Heart left ventricle (tissue), 16 donors: ENCODE measurements at regions not wholly inside any gene's neighbourhood (a gene's known extent, or its start where the extent isn't known, plus 50 kb on each side); places are given as distances from the start of the nearest gene placed in this dataset.
"Not testable (repeated sequence)": the region's sequence is repeated elsewhere in the genome, so short reads cannot be mapped to it uniquely, and the experiment has no call there.

Source experiments
- ATAC-seq, 4 donors: fragments of 200-7000 bp; cut with Tn5 transposase; one replicate each; pipeline ENCODE4 v1.9.1; 2020 to 2022; ENCODE audit warnings: moderate library complexity in 4 of 4, mild to moderate bottlenecking in 3 of 4, moderate number of reproducible peaks in 1 of 4
- DNase-seq, 5 donors: peaks; one replicate each; pipeline ENCODE4 v3.0.0-alpha.2; 2020
- H3K27ac ChIP-seq, 12 donors: fragments of 200-600 bp; sonication (generic) in 4 of 12; one replicate each; pipeline versions ENCODE4 v1.5.0 to v1.8.0; 2016 to 2022; ENCODE audit warnings: mild to moderate bottlenecking in 2 of 12
- H3K27me3 ChIP-seq, 9 donors: fragments of 200-600 bp; sonication (generic) in 2 of 9; one replicate each; pipeline versions ENCODE4 v1.5.1 to v1.8.0; 2016 to 2022; ENCODE audit warnings: mild to moderate bottlenecking in 3 of 9
- H3K36me3 ChIP-seq, 9 donors: fragments of 200-600 bp; sonication (generic) in 2 of 9; one replicate each; pipeline versions ENCODE4 v1.5.0 to v1.8.0; 2018 to 2022; ENCODE audit warnings: mild to moderate bottlenecking in 2 of 9
- H3K4me1 ChIP-seq, 12 donors: fragments of 200-600 bp; sonication (generic) in 4 of 12; one replicate each; pipeline versions ENCODE4 v1.5.0 to v1.8.0; 2016 to 2022; ENCODE audit warnings: mild to moderate bottlenecking in 3 of 12
- H3K4me3 ChIP-seq, 12 donors: fragments of 200-600 bp; sonication (generic) in 4 of 12; one replicate each; pipeline versions ENCODE4 v1.5.0 to v1.8.0; 2017 to 2022; ENCODE audit warnings: mild to moderate bottlenecking in 9 of 12, moderate library complexity in 4 of 12
- H3K9me3 ChIP-seq, 12 donors: fragments of 200-600 bp; sonication (generic) in 4 of 12; one replicate each; pipeline versions ENCODE4 v1.5.0 to v1.8.0; 2016 to 2022; ENCODE audit warnings: mild to moderate bottlenecking in 1 of 12
- CTCF ChIP-seq, 12 donors: fragments of 200-600 bp; sonication (generic) in 4 of 12; IDR thresholded peaks; one replicate each; pipeline versions ENCODE4 v1.5.0 to v1.8.0; 2018 to 2022; ENCODE audit warnings: antibody characterized with exemption in 12 of 12, mild to moderate bottlenecking in 5 of 12
- POLR2A ChIP-seq, 2 donors: fragments of 450-650 bp; IDR thresholded peaks; one replicate each; pipeline ENCODE4 v1.6.1; 2017; ENCODE audit warnings: antibody characterized with exemption in 2 of 2, mild to moderate bottlenecking in 2 of 2, moderate library complexity in 2 of 2
- WGBS, 4 donors: extraction: QIAGEN DNeasy Blood & Tissue Kit in 2 of 4; methylation state at CpG; one replicate each; pipeline versions ENCODE4 v1.1.5 to v1.1.7; 2013 to 2018; 5-methylcytosine and 5-hydroxymethylcytosine counted together
- intact Hi-C, 10 donors: fragments of 100-400 bp; cut with DNase I; formaldehyde crosslinking; loops; one replicate each; pipeline versions ENCODE4 v1.11.1 to v1.14.2; 2022
- donor health status: ischemic (EF 13 %, LVEDD 7.1; RV severe dilation, severe dysfunction).
- donor health status: healthy with polysubstance abuse.
- donor health status: DM: no; HTN: yes; CAD: no.
- donor health status: DM: no; HTN: no; CAD: no.
- donor health status: ischemic (EF 25% LVEDD 6.9; RV normal size, moderate dysfunction).
- donor health status: ischemic (EF 25% LVEDD 5.7; RV mildly dilated, moderate dysfunction).
- donor health status: healthy.
- donor health status: DM: yes; HTN: yes; CAD: no.
- donor health status: ischemic (EF 35%, LVEDD 5.7; RV mildly dilated, moderate dysfunction).
- donor health status: nonischemic (EF 11% LVEDD 7.7; RV severe dilation, severe dysfunction).
- donor health status: DM: yes; HTN: yes; CAD: no.
- donor health status: PGD.
- donor health status: ischemic (EF 29% LVEDD 5.4; RV normal size, mild dysfunction).
- donor health status: nonischemic (EF 23%, LVEDD 6.1; RV moderate dilation, normal function).

- 38 to 48% (median 42%) methylated on average over 4 of the region's 4 CpGs for WGBS, 4 donors
- no peaks in the 10 kb centered on the region for H3K36me3 ChIP-seq
- no peak overlapping the region for H3K27ac ChIP-seq
- H3K27me3 ChIP-seq = peaks cover 0 to 11% (median 0%) of the 10 kb centered on the region in 9 donors
- TF ChIP-seq CTCF (IDR thresholded peaks at IDR 0.05) = no peak
- no peak for ATAC-seq
- intact Hi-C loops = no loop called here
- DNase-seq = no peak
- H3K4me3 ChIP-seq = no peak overlapping the region
- peaks cover 0 to 9% (median 5%) of the 10 kb centered on the region in 12 donors for H3K9me3 ChIP-seq
- no peaks in the 10 kb centered on the region for H3K4me1 ChIP-seq
Observed at GRCh38 chr7:159296093-159296681, 151.5 kb upstream of the VIPR2 start.

GRCh38 chr7:159286487-159286886, 141.8 kb upstream of the VIPR2 start:
- H3K4me3 ChIP-seq, ATAC-seq, intact Hi-C loops, H3K27ac ChIP-seq, H3K36me3 ChIP-seq, DNase-seq, H3K27me3 ChIP-seq, H3K4me1 ChIP-seq: not testable (repeated sequence)
- H3K9me3 ChIP-seq = peaks cover 0 to 24% (median 0%) of the 10 kb centered on the region in 12 donors

GRCh38 chr7:159281573-159281972, 136.9 kb upstream of the VIPR2 start:
- H3K9me3 ChIP-seq = peaks cover 0 to 15% (median 0%) of the 10 kb centered on the region in 12 donors
- no peaks in the 10 kb centered on the region for H3K4me1 ChIP-seq
- H3K27me3 ChIP-seq = peaks cover 0 to 6% (median 0%) of the 10 kb centered on the region in 9 donors
- 57 to 64% (median 60%) methylated on average over 3 of the region's 3 CpGs for WGBS, 4 donors
- ATAC-seq = no peak
- no peak overlapping the region for H3K4me3 ChIP-seq
- TF ChIP-seq POLR2A (IDR thresholded peaks at IDR 0.05) = no peak
- TF ChIP-seq CTCF (IDR thresholded peaks at IDR 0.05) = no peak
- intact Hi-C loops = no loop called here
- no peaks in the 10 kb centered on the region for H3K36me3 ChIP-seq
- no peak overlapping the region for H3K27ac ChIP-seq
- no peak for DNase-seq

- no peak overlapping the region for H3K4me3 ChIP-seq
- H3K9me3 ChIP-seq = peaks cover 0 to 15% (median 0%) of the 10 kb centered on the region in 12 donors
- H3K27me3 ChIP-seq = peaks cover 0 to 6% (median 0%) of the 10 kb centered on the region in 9 donors
- no peaks in the 10 kb centered on the region for H3K4me1 ChIP-seq
- intact Hi-C loops = no loop called here
- no peak overlapping the region for H3K27ac ChIP-seq
- TF ChIP-seq CTCF (IDR thresholded peaks at IDR 0.05) = no peak
- no peak for TF ChIP-seq POLR2A (IDR thresholded peaks at IDR 0.05)
- H3K36me3 ChIP-seq = no peaks in the 10 kb centered on the region
- ATAC-seq = no peak
- DNase-seq = no peak
- 66 to 74% (median 70%) methylated on average over 3 of the region's 3 CpGs for WGBS, 4 donors
Observed at GRCh38 chr7:159280008-159280407, 135.3 kb upstream of the VIPR2 start.

- H3K36me3 ChIP-seq = no peaks in the 10 kb centered on the region
- TF ChIP-seq CTCF (IDR thresholded peaks at IDR 0.05) = no peak
- TF ChIP-seq POLR2A (IDR thresholded peaks at IDR 0.05) = no peak
- no peak for ATAC-seq
- no peak for DNase-seq
- H3K4me3 ChIP-seq = no peak overlapping the region
- no peaks in the 10 kb centered on the region for H3K4me1 ChIP-seq
- H3K27ac ChIP-seq = no peak overlapping the region
- 64 to 73% (median 67%) methylated on average over 3 of the region's 3 CpGs for WGBS, 4 donors
- H3K9me3 ChIP-seq = peaks cover 0 to 36% (median 18%) of the 10 kb centered on the region in 12 donors
- intact Hi-C loops = no loop called here
- H3K27me3 ChIP-seq = no peaks in the 10 kb centered on the region
Observed at GRCh38 chr7:159272739-159273138, 128.1 kb upstream of the VIPR2 start.
